ENCODE measurements at regions not wholly inside any gene's neighbourhood (a gene's known extent, or its start where the extent isn't known, plus 50 kb on each side); places are given as distances from the start of the nearest gene placed in this dataset.

- Histone ChIP-seq H3K36me3 (ENCODE audit: low read depth) (no peaks in the 10 kb centered on the region), H3K4me3 (no peak overlapping the region), H3K4me1 (ENCODE audit: low read depth) (no peaks in the 10 kb centered on the region), H3K9me3 (no peaks in the 10 kb centered on the region)
- intact Hi-C loops (cut with DNase I, micrococcal nuclease) = no loop called here
- TF ChIP-seq CTCF (IDR thresholded peaks at IDR 0.05) = no peak
- ATAC-seq (no peak), DNase-seq (peak in 1 of 3 donors; percentile 2)
Observed at GRCh38 chr10:111455776-111456426, 379.1 kb downstream of the ADRA2A start.

GRCh38 chr10:111458256-111458655 is 381.4 kb downstream of the ADRA2A start:
- DNase-seq (no peak), ATAC-seq (no peak)
- intact Hi-C loops (cut with DNase I, micrococcal nuclease) = no loop called here
- no peaks in the 10 kb centered on the region for H3K4me1 ChIP-seq (ENCODE audit: low read depth)
- no peak for TF ChIP-seq CTCF (IDR thresholded peaks at IDR 0.05)
- no peak overlapping the region for H3K4me3 ChIP-seq
- H3K9me3 ChIP-seq = no peaks in the 10 kb centered on the region
- no peaks in the 10 kb centered on the region for H3K36me3 ChIP-seq (ENCODE audit: low read depth)

- ATAC-seq (no peak), DNase-seq (no peak)
- intact Hi-C loops (cut with DNase I, micrococcal nuclease) = no loop called here
- Histone ChIP-seq H3K36me3 (ENCODE audit: low read depth) (no peaks in the 10 kb centered on the region), H3K4me1 (ENCODE audit: low read depth) (no peaks in the 10 kb centered on the region), H3K4me3 (no peak overlapping the region), H3K9me3 (no peaks in the 10 kb centered on the region)
- no peak for TF ChIP-seq CTCF (IDR thresholded peaks at IDR 0.05)
Observed at GRCh38 chr10:111459967-111460366, 383.1 kb downstream of the ADRA2A start.

- no peaks in the 10 kb centered on the region for H3K4me1 ChIP-seq (ENCODE audit: low read depth)
- no peaks in the 10 kb centered on the region for H3K9me3 ChIP-seq
- no peaks in the 10 kb centered on the region for H3K36me3 ChIP-seq (ENCODE audit: low read depth)
- DNase-seq (no peak), ATAC-seq (no peak)
- no peak for TF ChIP-seq CTCF (IDR thresholded peaks at IDR 0.05)
- intact Hi-C loops (cut with DNase I, micrococcal nuclease) = no loop called here
- H3K4me3 ChIP-seq = no peak overlapping the region
Observed at GRCh38 chr10:111472445-111472844, 395.6 kb downstream of the ADRA2A start.

GRCh38 chr10:111473361-111473760 is 396.5 kb downstream of the ADRA2A start:
- DNase-seq (no peak), ATAC-seq (no peak)
- no peaks in the 10 kb centered on the region for H3K36me3 ChIP-seq (ENCODE audit: low read depth)
- intact Hi-C loops (cut with DNase I, micrococcal nuclease) = no loop called here
- H3K9me3 ChIP-seq = no peaks in the 10 kb centered on the region
- TF ChIP-seq CTCF (IDR thresholded peaks at IDR 0.05) = no peak
- H3K4me3 ChIP-seq = no peak overlapping the region
- H3K4me1 ChIP-seq (ENCODE audit: low read depth) = no peaks in the 10 kb centered on the region

GRCh38 chr10:111474786-111475185 is 398.0 kb downstream of the ADRA2A start:
- H3K36me3 ChIP-seq (ENCODE audit: low read depth) = no peaks in the 10 kb centered on the region
- no peak for ATAC-seq
- no peaks in the 10 kb centered on the region for H3K9me3 ChIP-seq
- no peak for TF ChIP-seq CTCF (IDR thresholded peaks at IDR 0.05)
- H3K4me3 ChIP-seq = no peak overlapping the region
- intact Hi-C loops (cut with DNase I, micrococcal nuclease) = no loop called here
- no peaks in the 10 kb centered on the region for H3K4me1 ChIP-seq (ENCODE audit: low read depth)
- DNase-seq = no peak

All from mucosa of descending colon (tissue), 3 donors.